Upper lobe of left lung (tissue), 4 donors: ENCODE measurements at regions not wholly inside any gene's neighbourhood (a gene's known extent, or its start where the extent isn't known, plus 50 kb on each side); places are given as distances from the start of the nearest gene placed in this dataset.

Experiments
- POLR2A ChIP-seq, 4 donors: fragments of 450-650 bp; IDR thresholded peaks; one replicate each; pipeline ENCODE4 v1.5.1; 2016 to 2017; ENCODE audit warnings: antibody characterized with exemption in 4 of 4, mild to moderate bottlenecking in 2 of 4
- POLR2AphosphoS5 ChIP-seq, 2 donors: sonication (generic); formaldehyde crosslinking; IDR thresholded peaks; one replicate each; pipeline ENCODE4 v1.5.1; 2017; ENCODE audit warnings: antibody characterized with exemption in 2 of 2
- TF ChIP-seq, protein P1 (sequence below), 6 experiments: fragments of 450-650 bp in 4 of 6; fragments of 200-600 bp in 2 of 6; sonication (generic) in 2 of 6; IDR thresholded peaks; one replicate each; pipeline ENCODE4 v1.5.1; 2016 to 2019; ENCODE audit warnings: antibody characterized with exemption in 6 of 6

DNA sequence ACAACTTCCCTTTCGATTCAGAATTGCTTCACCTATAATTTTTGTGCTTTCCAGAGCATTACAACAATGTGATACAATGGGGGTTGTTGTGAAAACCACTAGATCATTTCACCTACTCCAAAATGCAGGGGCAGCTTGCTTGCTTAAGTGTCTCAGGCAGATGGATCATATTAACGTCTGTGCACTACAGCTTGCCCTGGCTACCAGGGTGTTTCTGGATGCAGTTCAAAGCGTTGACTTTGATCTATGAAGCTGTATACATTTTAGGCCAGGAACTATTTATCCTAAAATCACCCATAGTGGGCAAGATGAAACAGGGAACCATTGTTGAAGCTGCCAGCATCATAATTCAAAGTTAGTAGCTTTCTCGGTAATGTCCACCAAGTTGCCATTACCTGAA lies 339.5 kb upstream of the HSF2 start:
- TF ChIP-seq POLR2A (IDR thresholded peaks at IDR 0.05) = no peak
- TF ChIP-seq, protein P1, sequence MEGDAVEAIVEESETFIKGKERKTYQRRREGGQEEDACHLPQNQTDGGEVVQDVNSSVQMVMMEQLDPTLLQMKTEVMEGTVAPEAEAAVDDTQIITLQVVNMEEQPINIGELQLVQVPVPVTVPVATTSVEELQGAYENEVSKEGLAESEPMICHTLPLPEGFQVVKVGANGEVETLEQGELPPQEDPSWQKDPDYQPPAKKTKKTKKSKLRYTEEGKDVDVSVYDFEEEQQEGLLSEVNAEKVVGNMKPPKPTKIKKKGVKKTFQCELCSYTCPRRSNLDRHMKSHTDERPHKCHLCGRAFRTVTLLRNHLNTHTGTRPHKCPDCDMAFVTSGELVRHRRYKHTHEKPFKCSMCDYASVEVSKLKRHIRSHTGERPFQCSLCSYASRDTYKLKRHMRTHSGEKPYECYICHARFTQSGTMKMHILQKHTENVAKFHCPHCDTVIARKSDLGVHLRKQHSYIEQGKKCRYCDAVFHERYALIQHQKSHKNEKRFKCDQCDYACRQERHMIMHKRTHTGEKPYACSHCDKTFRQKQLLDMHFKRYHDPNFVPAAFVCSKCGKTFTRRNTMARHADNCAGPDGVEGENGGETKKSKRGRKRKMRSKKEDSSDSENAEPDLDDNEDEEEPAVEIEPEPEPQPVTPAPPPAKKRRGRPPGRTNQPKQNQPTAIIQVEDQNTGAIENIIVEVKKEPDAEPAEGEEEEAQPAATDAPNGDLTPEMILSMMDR (IDR thresholded peaks at IDR 0.05) = no peak
- TF ChIP-seq POLR2AphosphoS5 (IDR thresholded peaks at IDR 0.05) = no peak
